ENCODE measurements at regions not wholly inside any gene's neighbourhood (a gene's known extent, or its start where the extent isn't known, plus 50 kb on each side); places are given as distances from the start of the nearest gene placed in this dataset.

GRCh38 chr2:21328177-21328576, 204.4 kb downstream of the TDRD15 start:
- no TSS peak for BruUV-seq (replicated peaks)
- Mint-ChIP-seq H3K27me3 (ENCODE audit: insufficient read depth, unreplicated experiment) (no peaks in the 10 kb centered on the region), H3K36me3 (ENCODE audit: insufficient read depth, unreplicated experiment) (no peaks in the 10 kb centered on the region), H3K27ac (ENCODE audit: unreplicated experiment) (no peak overlapping the region), H3K4me1 (ENCODE audit: low read depth, unreplicated experiment) (no peaks in the 10 kb centered on the region), H3K9me3 (ENCODE audit: unreplicated experiment) (no peaks in the 10 kb centered on the region), H3K4me3 (ENCODE audit: unreplicated experiment) (no peak overlapping the region)
- no peaks in the 10 kb centered on the region for H3K4me1 ChIP-seq
- ChIA-PET POLR2A (no interaction called here), CTCF (no interaction called here)
- no peak overlapping the region for H3K4me3 ChIP-seq (ENCODE audit: low read depth, low read length)
- no peak for DNase-seq
- no peaks in the 10 kb centered on the region for H3K36me3 ChIP-seq (ENCODE audit: control insufficient read depth, insufficient read depth, low read length)
- intact Hi-C loops (cut with micrococcal nuclease; ENCODE audit: unreplicated experiment) = loop anchor here (5.0 kb wide), 1 partner anchor 64 kb away; no protein-coding TSS in a partner anchor
- no peak for TF ChIP-seq CTCF (IDR thresholded peaks at IDR 0.05; ENCODE audit: insufficient read depth in 1 of 2, low read depth in 1 of 2, low read length in 1 of 2, severe bottlenecking in 1 of 2, unreplicated experiment in 1 of 2)
- H3K27me3 ChIP-seq (replicated peaks; ENCODE audit: control insufficient read depth, insufficient read depth, low read length) = no peaks in the 10 kb centered on the region
- H3K9me3 ChIP-seq = no peaks in the 10 kb centered on the region

- no TSS peak for BruUV-seq (replicated peaks)
Observed at GRCh38 chr2:21330786-21331391, 207.1 kb downstream of the TDRD15 start.

GRCh38 chr2:21331625-21332370, 208.0 kb downstream of the TDRD15 start:
- BruUV-seq (replicated peaks) = no TSS peak
- Mint-ChIP-seq H3K9me3 (ENCODE audit: unreplicated experiment) (peaks cover 2% of the 10 kb centered on the region), H3K36me3 (ENCODE audit: insufficient read depth, unreplicated experiment) (no peaks in the 10 kb centered on the region), H3K27ac (ENCODE audit: unreplicated experiment) (no peak overlapping the region), H3K4me1 (ENCODE audit: low read depth, unreplicated experiment) (no peaks in the 10 kb centered on the region), H3K27me3 (ENCODE audit: insufficient read depth, unreplicated experiment) (no peaks in the 10 kb centered on the region), H3K4me3 (ENCODE audit: unreplicated experiment) (no peak overlapping the region)
- no peak for DNase-seq
- Histone ChIP-seq H3K9me3 (peaks cover 6% of the 10 kb centered on the region; the same call in 1 of the 2 replicates), H3K36me3 (ENCODE audit: control insufficient read depth, insufficient read depth, low read length) (no peaks in the 10 kb centered on the region), H3K27me3 (replicated peaks; ENCODE audit: control insufficient read depth, insufficient read depth, low read length) (no peaks in the 10 kb centered on the region), H3K4me3 (ENCODE audit: low read depth, low read length) (no peak overlapping the region), H3K4me1 (no peaks in the 10 kb centered on the region)
- ChIA-PET POLR2A (no interaction called here), CTCF (no interaction called here)
- TF ChIP-seq CTCF (IDR thresholded peaks at IDR 0.05; ENCODE audit: insufficient read depth in 1 of 2, low read depth in 1 of 2, low read length in 1 of 2, severe bottlenecking in 1 of 2, unreplicated experiment in 1 of 2) = no peak
- intact Hi-C loops (cut with micrococcal nuclease; ENCODE audit: unreplicated experiment) = no loop called here

More at GRCh38 chr2:21330786-21331391, 207.1 kb downstream of the TDRD15 start:
- Mint-ChIP-seq H3K27me3 (ENCODE audit: insufficient read depth, unreplicated experiment) (no peaks in the 10 kb centered on the region), H3K4me3 (ENCODE audit: unreplicated experiment) (no peak overlapping the region), H3K9me3 (ENCODE audit: unreplicated experiment) (no peaks in the 10 kb centered on the region), H3K27ac (ENCODE audit: unreplicated experiment) (no peak overlapping the region), H3K36me3 (ENCODE audit: insufficient read depth, unreplicated experiment) (no peaks in the 10 kb centered on the region), H3K4me1 (ENCODE audit: low read depth, unreplicated experiment) (no peaks in the 10 kb centered on the region)
- CTCF ChIA-PET = no interaction called here
- Histone ChIP-seq H3K4me3 (ENCODE audit: low read depth, low read length) (no peak overlapping the region), H3K36me3 (ENCODE audit: control insufficient read depth, insufficient read depth, low read length) (no peaks in the 10 kb centered on the region), H3K4me1 (no peaks in the 10 kb centered on the region), H3K9me3 (peaks cover 6% of the 10 kb centered on the region; the same call in 1 of the 2 replicates), H3K27me3 (replicated peaks; ENCODE audit: control insufficient read depth, insufficient read depth, low read length) (no peaks in the 10 kb centered on the region)
- TF ChIP-seq CTCF (IDR thresholded peaks at IDR 0.05; ENCODE audit: insufficient read depth in 1 of 2, low read depth in 1 of 2, low read length in 1 of 2, severe bottlenecking in 1 of 2, unreplicated experiment in 1 of 2) = no peak
- POLR2A ChIA-PET = no interaction called here
- intact Hi-C loops (cut with micrococcal nuclease; ENCODE audit: unreplicated experiment) = no loop called here
- DNase-seq = no peak

Measured in Caco-2 (cell line).